ENCODE measurements at regions not wholly inside any gene's neighbourhood (a gene's known extent, or its start where the extent isn't known, plus 50 kb on each side); places are given as distances from the start of the nearest gene placed in this dataset.

DNA sequence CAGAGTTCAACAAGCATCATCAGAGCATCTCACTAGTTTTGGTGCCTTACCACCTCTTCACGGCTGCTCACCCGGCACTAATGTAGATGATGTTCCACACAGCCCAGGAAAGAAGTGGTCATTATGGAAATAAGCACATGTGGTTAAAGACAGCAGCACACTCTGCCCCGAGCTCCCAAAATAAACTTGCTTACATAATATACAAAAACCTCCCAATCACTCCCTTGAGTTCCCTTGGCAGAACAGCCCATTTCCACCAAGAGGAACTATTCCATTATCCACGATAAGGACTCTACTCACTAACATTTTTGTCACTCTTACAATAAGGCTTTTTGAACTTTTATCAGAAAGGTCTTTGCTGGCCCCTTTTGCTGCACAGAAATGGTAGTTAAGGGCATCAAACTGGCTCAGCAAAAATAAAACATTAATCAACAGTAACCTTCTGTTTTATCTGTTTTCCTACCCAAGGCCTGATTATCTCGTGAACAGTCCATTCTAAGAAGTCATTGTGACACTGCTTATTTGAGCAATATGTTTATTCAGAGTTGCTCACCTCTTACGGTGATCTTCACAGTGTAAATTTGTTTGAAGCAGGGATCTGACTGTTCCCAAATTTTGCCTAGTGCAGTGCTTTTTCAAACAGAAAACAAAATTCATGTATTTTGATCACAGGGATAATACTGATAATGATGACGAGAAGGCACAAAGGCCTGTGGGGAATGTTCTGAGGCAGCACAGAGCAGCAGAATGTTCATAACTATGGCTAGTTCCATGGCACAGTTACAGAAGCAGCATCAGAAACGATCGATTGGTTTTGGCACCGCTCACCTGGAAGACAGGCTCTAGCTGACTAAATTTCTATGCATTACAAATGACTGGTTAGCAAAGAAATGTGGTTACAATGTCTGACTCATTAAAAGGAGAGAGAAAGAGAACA, 399.8 kb upstream of the PIK3R1 start:
- TF ChIP-seq, protein P1, sequence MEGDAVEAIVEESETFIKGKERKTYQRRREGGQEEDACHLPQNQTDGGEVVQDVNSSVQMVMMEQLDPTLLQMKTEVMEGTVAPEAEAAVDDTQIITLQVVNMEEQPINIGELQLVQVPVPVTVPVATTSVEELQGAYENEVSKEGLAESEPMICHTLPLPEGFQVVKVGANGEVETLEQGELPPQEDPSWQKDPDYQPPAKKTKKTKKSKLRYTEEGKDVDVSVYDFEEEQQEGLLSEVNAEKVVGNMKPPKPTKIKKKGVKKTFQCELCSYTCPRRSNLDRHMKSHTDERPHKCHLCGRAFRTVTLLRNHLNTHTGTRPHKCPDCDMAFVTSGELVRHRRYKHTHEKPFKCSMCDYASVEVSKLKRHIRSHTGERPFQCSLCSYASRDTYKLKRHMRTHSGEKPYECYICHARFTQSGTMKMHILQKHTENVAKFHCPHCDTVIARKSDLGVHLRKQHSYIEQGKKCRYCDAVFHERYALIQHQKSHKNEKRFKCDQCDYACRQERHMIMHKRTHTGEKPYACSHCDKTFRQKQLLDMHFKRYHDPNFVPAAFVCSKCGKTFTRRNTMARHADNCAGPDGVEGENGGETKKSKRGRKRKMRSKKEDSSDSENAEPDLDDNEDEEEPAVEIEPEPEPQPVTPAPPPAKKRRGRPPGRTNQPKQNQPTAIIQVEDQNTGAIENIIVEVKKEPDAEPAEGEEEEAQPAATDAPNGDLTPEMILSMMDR (IDR thresholded peaks at IDR 0.05) = no peak
- no peak for TF ChIP-seq ZNF302 (CRISPR knock-in tag; IDR thresholded peaks at IDR 0.05)
- no peak for TF ChIP-seq NR3C1 (IDR thresholded peaks at IDR 0.05)
- no peak for TF ChIP-seq POLR2A (IDR thresholded peaks at IDR 0.05; ENCODE audit: low read length)
- TF ChIP-seq CEBPB (IDR thresholded peaks at IDR 0.05) = no peak
- TF ChIP-seq SREBF2 (IDR thresholded peaks at IDR 0.05) = no peak
- TF ChIP-seq, protein P2, sequence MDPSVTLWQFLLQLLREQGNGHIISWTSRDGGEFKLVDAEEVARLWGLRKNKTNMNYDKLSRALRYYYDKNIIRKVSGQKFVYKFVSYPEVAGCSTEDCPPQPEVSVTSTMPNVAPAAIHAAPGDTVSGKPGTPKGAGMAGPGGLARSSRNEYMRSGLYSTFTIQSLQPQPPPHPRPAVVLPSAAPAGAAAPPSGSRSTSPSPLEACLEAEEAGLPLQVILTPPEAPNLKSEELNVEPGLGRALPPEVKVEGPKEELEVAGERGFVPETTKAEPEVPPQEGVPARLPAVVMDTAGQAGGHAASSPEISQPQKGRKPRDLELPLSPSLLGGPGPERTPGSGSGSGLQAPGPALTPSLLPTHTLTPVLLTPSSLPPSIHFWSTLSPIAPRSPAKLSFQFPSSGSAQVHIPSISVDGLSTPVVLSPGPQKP (IDR thresholded peaks at IDR 0.05; ENCODE audit: low read depth, low read length) = no peak
- TF ChIP-seq, protein P3, sequence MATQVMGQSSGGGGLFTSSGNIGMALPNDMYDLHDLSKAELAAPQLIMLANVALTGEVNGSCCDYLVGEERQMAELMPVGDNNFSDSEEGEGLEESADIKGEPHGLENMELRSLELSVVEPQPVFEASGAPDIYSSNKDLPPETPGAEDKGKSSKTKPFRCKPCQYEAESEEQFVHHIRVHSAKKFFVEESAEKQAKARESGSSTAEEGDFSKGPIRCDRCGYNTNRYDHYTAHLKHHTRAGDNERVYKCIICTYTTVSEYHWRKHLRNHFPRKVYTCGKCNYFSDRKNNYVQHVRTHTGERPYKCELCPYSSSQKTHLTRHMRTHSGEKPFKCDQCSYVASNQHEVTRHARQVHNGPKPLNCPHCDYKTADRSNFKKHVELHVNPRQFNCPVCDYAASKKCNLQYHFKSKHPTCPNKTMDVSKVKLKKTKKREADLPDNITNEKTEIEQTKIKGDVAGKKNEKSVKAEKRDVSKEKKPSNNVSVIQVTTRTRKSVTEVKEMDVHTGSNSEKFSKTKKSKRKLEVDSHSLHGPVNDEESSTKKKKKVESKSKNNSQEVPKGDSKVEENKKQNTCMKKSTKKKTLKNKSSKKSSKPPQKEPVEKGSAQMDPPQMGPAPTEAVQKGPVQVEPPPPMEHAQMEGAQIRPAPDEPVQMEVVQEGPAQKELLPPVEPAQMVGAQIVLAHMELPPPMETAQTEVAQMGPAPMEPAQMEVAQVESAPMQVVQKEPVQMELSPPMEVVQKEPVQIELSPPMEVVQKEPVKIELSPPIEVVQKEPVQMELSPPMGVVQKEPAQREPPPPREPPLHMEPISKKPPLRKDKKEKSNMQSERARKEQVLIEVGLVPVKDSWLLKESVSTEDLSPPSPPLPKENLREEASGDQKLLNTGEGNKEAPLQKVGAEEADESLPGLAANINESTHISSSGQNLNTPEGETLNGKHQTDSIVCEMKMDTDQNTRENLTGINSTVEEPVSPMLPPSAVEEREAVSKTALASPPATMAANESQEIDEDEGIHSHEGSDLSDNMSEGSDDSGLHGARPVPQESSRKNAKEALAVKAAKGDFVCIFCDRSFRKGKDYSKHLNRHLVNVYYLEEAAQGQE (IDR thresholded peaks at IDR 0.05) = no peak
